H1 (cell line): ENCODE measurements at regions not wholly inside any gene's neighbourhood (a gene's known extent, or its start where the extent isn't known, plus 50 kb on each side); places are given as distances from the start of the nearest gene placed in this dataset.

Source experiments
- CTCF ChIA-PET: fragments of 300-600 bp; sonication (Branson Sonifier 250); formaldehyde crosslinking; loops from one replicate; lab custom pipeline; 2021; ENCODE audit not compliant: partially characterized antibody; lab: Charles Lee
- POLR2A ChIA-PET: fragments of 300-600 bp; sonication (Branson Sonifier 250); formaldehyde crosslinking; loops from one replicate; lab custom pipeline; 2021; ENCODE audit warnings: inconsistent platforms; ENCODE audit not compliant: partially characterized antibody; lab: Charles Lee
- DNase-seq, 2 experiments: peaks; one replicate each; pipeline versions ENCODE4 v3.0.0 to v3.0.0-alpha.2; 2010 to 2022; ENCODE audit warnings: low spot score in 2 of 2, low read depth in 1 of 2, mixed read lengths in 1 of 2
- FAIRE-seq: peaks from 2 replicates; lab custom pipeline; 2011; peaks lifted over from hg19 to GRCh38; lab: Jason Lieb, UNC
- H2AFZ ChIP-seq: 2 replicates; pipeline ENCODE4 v1.8.1; 2012; ENCODE audit warnings: low read length, inconsistent platforms
- H2AK5ac ChIP-seq: 2 replicates; pipeline ENCODE4 v1.6.1; 2013; ENCODE audit warnings: low read depth, low read length
- H2BK120ac ChIP-seq: replicated peaks from 2 replicates; pipeline ENCODE3; 2013; ENCODE audit warnings: low read depth, low read length, inconsistent platforms
- H2BK12ac ChIP-seq: 2 replicates; pipeline ENCODE4 v1.6.1; 2013; ENCODE audit warnings: low read depth, low read length
- H2BK15ac ChIP-seq: 2 replicates; pipeline ENCODE4 v1.6.1; 2013; ENCODE audit warnings: low read length
- H2BK20ac ChIP-seq: 2 replicates; pipeline ENCODE4 v1.6.1; 2013; ENCODE audit warnings: low read length
- H2BK5ac ChIP-seq: 2 replicates; pipeline ENCODE4 v1.6.1; 2013; ENCODE audit warnings: low read depth, low read length
- H3K14ac ChIP-seq: 2 replicates; pipeline ENCODE4 v1.6.1; 2013; ENCODE audit warnings: inconsistent platforms; ENCODE audit not compliant: insufficient read length
- H3K18ac ChIP-seq: 2 replicates; pipeline ENCODE4 v1.6.1; 2013; ENCODE audit warnings: low read length; ENCODE audit errors: extremely low read depth
- H3K23ac ChIP-seq: 2 replicates; pipeline ENCODE4 v1.6.1; 2013; ENCODE audit warnings: inconsistent platforms; ENCODE audit not compliant: insufficient read length
- H3K23me2 ChIP-seq: 2 replicates; pipeline ENCODE4 v1.6.1; 2013; ENCODE audit warnings: low read depth, low read length
- H3K27ac ChIP-seq: 2 replicates; pipeline ENCODE4 v1.6.1; 2011; ENCODE audit warnings: low read depth, low read length, inconsistent platforms
- H3K27me3 ChIP-seq, 4 experiments: replicated peaks in 1 of 4; 1 replicate in 1 of 4; 2 replicates in 3 of 4; pipeline versions ENCODE4 v1.6.1 to v1.8.1; 2011 to 2013; ENCODE audit warnings: low read length in 3 of 4, mild to moderate bottlenecking in 3 of 4, inconsistent platforms in 2 of 4, mixed read lengths in 2 of 4, moderate library complexity in 1 of 4; ENCODE audit not compliant: control insufficient read depth in 3 of 4, insufficient read depth in 3 of 4; ENCODE audit errors: extremely low read depth in 1 of 4
- H3K36me3 ChIP-seq, 4 experiments: 2 replicates each; pipeline versions ENCODE4 v1.6.1 to v1.8.1; 2011 to 2013; ENCODE audit warnings: mild to moderate bottlenecking in 4 of 4, low read length in 3 of 4, moderate library complexity in 2 of 4, control low read depth in 1 of 4, inconsistent platforms in 1 of 4; ENCODE audit not compliant: insufficient read depth in 4 of 4, control insufficient read depth in 2 of 4
- H3K4ac ChIP-seq: replicated peaks from 2 replicates; pipeline ENCODE3; 2013; ENCODE audit warnings: low read length, low read depth, mixed read lengths, inconsistent platforms; ENCODE audit not compliant: insufficient read length
- H3K4me1 ChIP-seq, 4 experiments: replicated peaks in 1 of 4; 1 replicate in 1 of 4; 2 replicates in 3 of 4; pipeline versions ENCODE4 v1.6.1 to v1.8.1; 2011 to 2013; ENCODE audit warnings: low read length in 3 of 4, inconsistent platforms in 2 of 4, mixed read lengths in 1 of 4; ENCODE audit not compliant: insufficient read depth in 4 of 4, control insufficient read depth in 3 of 4
- H3K4me2 ChIP-seq, 2 experiments: 2 replicates each; pipeline versions ENCODE4 v1.6.1 to v1.8.1; 2011 to 2013; ENCODE audit warnings: low read depth in 2 of 2, low read length in 2 of 2, control low read depth in 1 of 2, inconsistent platforms in 1 of 2, mild to moderate bottlenecking in 1 of 2; ENCODE audit not compliant: insufficient read depth in 1 of 2
- H3K4me3 ChIP-seq, 4 experiments: fragments of 200-600, 300-600 bp in 1 of 4; sonication (generic), shearing (Covaris generic), sonication (Bioruptor Twin) in 1 of 4; 2 replicates each; pipeline versions ENCODE4 v1.5.1 to v1.8.1; 2011 to 2016; ENCODE audit warnings: low read length in 4 of 4, low read depth in 3 of 4, control low read depth in 2 of 4, inconsistent platforms in 2 of 4, mild to moderate bottlenecking in 2 of 4, mixed read lengths in 1 of 4, moderate library complexity in 1 of 4; ENCODE audit not compliant: insufficient read depth in 2 of 4; ENCODE audit errors: extremely low read depth in 1 of 4
- H3K56ac ChIP-seq: replicated peaks from 2 replicates; pipeline ENCODE3; 2013; ENCODE audit warnings: low read depth, mild to moderate bottlenecking, mixed read lengths, low read length, inconsistent platforms; ENCODE audit not compliant: insufficient read length
- H3K79me1 ChIP-seq: 2 replicates; pipeline ENCODE4 v1.6.1; 2013; ENCODE audit warnings: low read depth, low read length, control low read depth
- H3K79me2 ChIP-seq, 2 experiments: 2 replicates each; pipeline versions ENCODE4 v1.6.1 to v1.8.1; 2012 to 2013; ENCODE audit warnings: low read length in 2 of 2, mild to moderate bottlenecking in 2 of 2, inconsistent platforms in 1 of 2; ENCODE audit not compliant: insufficient read depth in 2 of 2, control insufficient read depth in 1 of 2
- H3K9ac ChIP-seq, 4 experiments: replicated peaks in 1 of 4; 1 replicate in 1 of 4; 2 replicates in 3 of 4; pipeline versions ENCODE4 v1.6.1 to v1.8.1; 2011 to 2013; ENCODE audit warnings: low read depth in 3 of 4, low read length in 3 of 4, control low read depth in 2 of 4, mild to moderate bottlenecking in 2 of 4, moderate library complexity in 2 of 4, inconsistent platforms in 1 of 4; ENCODE audit errors: extremely low read depth in 1 of 4
- H3K9me3 ChIP-seq, 2 experiments: 2 replicates each; pipeline versions ENCODE4 v1.6.1 to v1.8.1; 2012 to 2013; ENCODE audit warnings: mild to moderate bottlenecking in 2 of 2, moderate library complexity in 2 of 2, control low read depth in 1 of 2, inconsistent platforms in 1 of 2, low read depth in 1 of 2, low read length in 1 of 2, mixed read lengths in 1 of 2; ENCODE audit not compliant: insufficient read depth in 2 of 2
- H4K20me1 ChIP-seq, 2 experiments: replicated peaks in 1 of 2; 2 replicates each; pipeline versions ENCODE3 to v1.8.1; 2011 to 2013; ENCODE audit warnings: inconsistent platforms in 2 of 2, low read length in 2 of 2, mild to moderate bottlenecking in 1 of 2; ENCODE audit not compliant: insufficient read depth in 2 of 2, control insufficient read depth in 1 of 2
- H4K5ac ChIP-seq: 2 replicates; pipeline ENCODE4 v1.6.1; 2013; ENCODE audit warnings: low read length, low read depth, mixed read lengths, inconsistent platforms; ENCODE audit not compliant: insufficient read length
- H4K8ac ChIP-seq: 2 replicates; pipeline ENCODE4 v1.8.0; 2013; ENCODE audit warnings: mild to moderate bottlenecking, moderate library complexity, low read length, inconsistent platforms; ENCODE audit not compliant: insufficient read depth; ENCODE audit errors: extremely low read depth
- H4K91ac ChIP-seq: replicated peaks from 2 replicates; pipeline ENCODE3; 2013; ENCODE audit warnings: low read length, mixed read lengths, inconsistent platforms; ENCODE audit not compliant: insufficient read length
- ATF3 ChIP-seq: IDR thresholded peaks from 2 replicates; pipeline ENCODE4 v1.6.1; 2011; ENCODE audit warnings: low read depth, mild to moderate bottlenecking, low read length; ENCODE audit not compliant: insufficient read depth
- BCL11A ChIP-seq, 2 experiments: IDR thresholded peaks; one replicate each; pipeline ENCODE4 v1.6.1; 2011; ENCODE audit warnings: low read depth in 2 of 2, low read length in 2 of 2, mild to moderate bottlenecking in 2 of 2
- EGR1 ChIP-seq: IDR thresholded peaks from 2 replicates; pipeline ENCODE4 v1.6.1; 2011; ENCODE audit warnings: low read depth, low read length, borderline replicate concordance
- FOSL1 ChIP-seq: IDR thresholded peaks from 2 replicates; pipeline ENCODE4 v1.6.1; 2011; ENCODE audit warnings: mild to moderate bottlenecking, low read depth, low read length, moderate library complexity; ENCODE audit not compliant: insufficient read depth
- HDAC2 ChIP-seq, 2 experiments: fragments of 300-600 bp in 1 of 2; sonication (generic) in 1 of 2; IDR thresholded peaks; 2 replicates each; pipeline ENCODE4 v1.6.1; 2011 to 2012; ENCODE audit warnings: low read depth in 2 of 2, low read length in 2 of 2, mild to moderate bottlenecking in 2 of 2, moderate library complexity in 2 of 2, borderline replicate concordance in 1 of 2, inconsistent platforms in 1 of 2
- POLR2A ChIP-seq, 2 experiments: IDR thresholded peaks; 1 replicate in 1 of 2; 2 replicates in 1 of 2; pipeline ENCODE4 v1.6.1; 2011; ENCODE audit warnings: low read depth in 2 of 2, low read length in 2 of 2, mild to moderate bottlenecking in 2 of 2; ENCODE audit errors: control extremely low read depth in 1 of 2
- POLR2AphosphoS5 ChIP-seq: IDR thresholded peaks from 2 replicates; pipeline ENCODE4 v1.6.1; 2011; ENCODE audit warnings: low read depth, low read length
- POU5F1 ChIP-seq: IDR thresholded peaks from 2 replicates; pipeline ENCODE4 v1.6.1; 2011; ENCODE audit warnings: low read depth, mild to moderate bottlenecking, low read length, moderate library complexity
- RBBP5 ChIP-seq: IDR thresholded peaks from 2 replicates; pipeline ENCODE4 v1.7.1; 2012; ENCODE audit warnings: low read depth, mild to moderate bottlenecking, inconsistent platforms, low read length, moderate library complexity, borderline replicate concordance
- RFX5 ChIP-seq: IDR thresholded peaks from 2 replicates; pipeline ENCODE4 v1.6.1; 2011; ENCODE audit warnings: low read depth, low read length, improper control_type of control experiment, borderline replicate concordance
- RNF2 ChIP-seq: fragments of 200-900, 300-1000 bp; sonication (generic); IDR thresholded peaks from 2 replicates; pipeline ENCODE4 v1.7.1; 2016; ENCODE audit warnings: borderline replicate concordance, low read depth, mild to moderate bottlenecking, antibody characterized with exemption, low read length; ENCODE audit not compliant: poor library complexity, severe bottlenecking; ENCODE audit errors: missing control alignments
- SIX5 ChIP-seq: IDR thresholded peaks from 2 replicates; pipeline ENCODE4 v1.6.1; 2011; ENCODE audit warnings: mild to moderate bottlenecking, low read depth, low read length
- YY1 ChIP-seq: IDR thresholded peaks from 2 replicates; pipeline ENCODE4 v1.6.1; 2011; ENCODE audit warnings: low read depth, mild to moderate bottlenecking, low read length
- ZNF274 ChIP-seq: IDR thresholded peaks from 2 replicates; pipeline ENCODE4 v1.7.0; 2012; ENCODE audit warnings: low read length, borderline replicate concordance; ENCODE audit errors: extremely low read depth
- WGBS, 2 experiments: shearing (Covaris generic) in 1 of 2; methylation state at CpG; one replicate each; pipeline versions ENCODE4 v1.1.6 to v1.1.7; 2013 to 2015; ENCODE audit warnings: low lambda C conversion rate in 2 of 2, mixed read lengths in 2 of 2, inconsistent platforms in 1 of 2, low coverage in 1 of 2, missing lambda C conversion rate in 1 of 2; ENCODE audit not compliant: insufficient replicate concordance in 2 of 2, insufficient coverage in 1 of 2, insufficient read length in 1 of 2; ENCODE audit errors: extremely low coverage in 1 of 2, missing lambda C conversion rate in 1 of 2; 5-methylcytosine and 5-hydroxymethylcytosine counted together

- H3K9me3 ChIP-seq, result no peaks in the 10 kb centered on the region
- no peaks in the 10 kb centered on the region for H3K79me1 ChIP-seq
- no peak overlapping the region for H2BK20ac ChIP-seq
- no peaks in the 10 kb centered on the region for H3K79me2 ChIP-seq
- no peak overlapping the region for H4K91ac ChIP-seq
- no peak overlapping the region for H3K4me3 ChIP-seq
- no peak overlapping the region for H3K23ac ChIP-seq
- ChIA-PET CTCF (interaction anchor here (1.3 kb wide), 1 partner anchor 135 kb away, joined by 3 read pairs; no protein-coding TSS in a partner anchor), POLR2A (no interaction called here)
- H3K14ac ChIP-seq, result no peak overlapping the region
- H3K36me3 ChIP-seq, result no peaks in the 10 kb centered on the region
- WGBS, 2 experiments, result 88% methylated on average over 1 of the region's 1 CpG; no CpG with 5 or more reads in 1 of the 2 experiments
- no peak overlapping the region for H3K4ac ChIP-seq
- H3K18ac ChIP-seq, result no peak overlapping the region
- H4K20me1 ChIP-seq, result no peaks in the 10 kb centered on the region
- H4K5ac ChIP-seq, result no peak overlapping the region
- no peaks in the 10 kb centered on the region for H3K4me1 ChIP-seq
- no peak overlapping the region for H3K4me2 ChIP-seq
- no peak overlapping the region for H2AFZ ChIP-seq
- no peak overlapping the region for H3K9ac ChIP-seq
- no peaks in the 10 kb centered on the region for H3K27me3 ChIP-seq
- no peak overlapping the region for H3K56ac ChIP-seq
- no peak for FAIRE-seq
- no peaks in the 10 kb centered on the region for H3K23me2 ChIP-seq
- H2BK5ac ChIP-seq, result no peak overlapping the region
- H3K27ac ChIP-seq, result no peak overlapping the region
- H2BK12ac ChIP-seq, result no peak overlapping the region
- H2AK5ac ChIP-seq, result no peak overlapping the region
- H2BK120ac ChIP-seq, result no peak overlapping the region
- no peak for DNase-seq
- H4K8ac ChIP-seq, result no peak overlapping the region
- no peak overlapping the region for H2BK15ac ChIP-seq
- TF ChIP-seq POLR2AphosphoS5 (no peak), BCL11A (IDR thresholded peaks at IDR 0.05; ENCODE audit: low read depth in 2 of 2, low read length in 2 of 2) (no peak), HDAC2 (IDR thresholded peaks at IDR 0.05; ENCODE audit: borderline replicate concordance in 1 of 2, low read depth in 2 of 2, low read length in 2 of 2) (no peak), FOSL1 (no peak), ATF3 (no peak), POU5F1 (no peak), RBBP5 (no peak), SIX5 (no peak), RNF2 (no peak), YY1 (no peak), ZNF274 (no peak), EGR1 (no peak), RFX5 (no peak), POLR2A (IDR thresholded peaks at IDR 0.05; ENCODE audit: control extremely low read depth in 1 of 2, low read depth in 2 of 2, low read length in 2 of 2) (no peak)
Measured at GRCh38 chr9:118034701-118035100, 330.5 kb downstream of the TLR4 start.
